Left renal pelvis (tissue), 4 donors: ENCODE measurements at regions not wholly inside any gene's neighbourhood (a gene's known extent, or its start where the extent isn't known, plus 50 kb on each side); places are given as distances from the start of the nearest gene placed in this dataset.

Source experiments
- DNase-seq, 4 donors: peaks; one replicate each; pipeline ENCODE4 v3.0.0-alpha.2; 2013; ENCODE audit warnings: low read depth in 4 of 4, low spot score in 3 of 4

GRCh38 chr3:148435534-148435933 lies 262.2 kb upstream of the AGTR1 start:
- DNase-seq, result no peak

- DNase-seq, result no peak
Observed at GRCh38 chr3:148439254-148439822, 258.4 kb upstream of the AGTR1 start.

- DNase-seq, result no peak
Observed at GRCh38 chr3:148441191-148441590, 256.5 kb upstream of the AGTR1 start.

- DNase-seq, result no peak
Observed at GRCh38 chr3:148450819-148451218, 246.9 kb upstream of the AGTR1 start.

- DNase-seq, result no peak
Observed at GRCh38 chr3:148451969-148452368, 245.7 kb upstream of the AGTR1 start.

- DNase-seq, result peak in 2 of 4 donors; percentile 8 to 16
Observed at GRCh38 chr3:148453781-148454191, 243.9 kb upstream of the AGTR1 start.

- no peak for DNase-seq
Observed at GRCh38 chr3:148455098-148455497, 242.6 kb upstream of the AGTR1 start.

- DNase-seq, result no peak
Observed at GRCh38 chr3:148457886-148458285, 239.8 kb upstream of the AGTR1 start.

- no peak for DNase-seq
Observed at GRCh38 chr3:148459931-148460513, 237.7 kb upstream of the AGTR1 start.

GRCh38 chr3:148460686-148461085 lies 237.0 kb upstream of the AGTR1 start:
- DNase-seq, result no peak

GRCh38 chr3:148464246-148464645 lies 233.5 kb upstream of the AGTR1 start:
- DNase-seq, result no peak

GRCh38 chr3:148466143-148466542 lies 231.6 kb upstream of the AGTR1 start:
- no peak for DNase-seq

- no peak for DNase-seq
Observed at GRCh38 chr3:148466980-148467740, 230.5 kb upstream of the AGTR1 start.

- no peak for DNase-seq
Observed at GRCh38 chr3:148477375-148477774, 220.3 kb upstream of the AGTR1 start.

GRCh38 chr3:148493631-148494030 lies 204.1 kb upstream of the AGTR1 start:
- DNase-seq, result no peak

GRCh38 chr3:148494451-148494850 lies 203.3 kb upstream of the AGTR1 start:
- DNase-seq, result no peak

- peak in 1 of 4 donors; percentile 16 for DNase-seq
Observed at GRCh38 chr3:148500881-148501280, 196.8 kb upstream of the AGTR1 start.

GRCh38 chr3:148510116-148510515 lies 187.6 kb upstream of the AGTR1 start:
- no peak for DNase-seq

- no peak for DNase-seq
Observed at GRCh38 chr3:148510561-148510960, 187.1 kb upstream of the AGTR1 start.

GRCh38 chr3:148512648-148513047 lies 185.1 kb upstream of the AGTR1 start:
- no peak for DNase-seq

GRCh38 chr3:148513096-148513543 lies 184.6 kb upstream of the AGTR1 start:
- no peak for DNase-seq

GRCh38 chr3:148518520-148518919 lies 179.2 kb upstream of the AGTR1 start:
- no peak for DNase-seq
